NK-92 treated with Interleukin-12 subunit alpha and Interleukin-12 subunit beta, amount 100 ng/mL, for 24 hours (cell line): ENCODE measurements at regions not wholly inside any gene's neighbourhood (a gene's known extent, or its start where the extent isn't known, plus 50 kb on each side); places are given as distances from the start of the nearest gene placed in this dataset.
"Not testable (repeated sequence)": the region's sequence is repeated elsewhere in the genome, so short reads cannot be mapped to it uniquely, and the experiment has no call there.

Experiments
- DNase-seq: peaks from one replicate; lab custom pipeline; 2025; lab: John Stamatoyannopoulos, UW

DNA sequence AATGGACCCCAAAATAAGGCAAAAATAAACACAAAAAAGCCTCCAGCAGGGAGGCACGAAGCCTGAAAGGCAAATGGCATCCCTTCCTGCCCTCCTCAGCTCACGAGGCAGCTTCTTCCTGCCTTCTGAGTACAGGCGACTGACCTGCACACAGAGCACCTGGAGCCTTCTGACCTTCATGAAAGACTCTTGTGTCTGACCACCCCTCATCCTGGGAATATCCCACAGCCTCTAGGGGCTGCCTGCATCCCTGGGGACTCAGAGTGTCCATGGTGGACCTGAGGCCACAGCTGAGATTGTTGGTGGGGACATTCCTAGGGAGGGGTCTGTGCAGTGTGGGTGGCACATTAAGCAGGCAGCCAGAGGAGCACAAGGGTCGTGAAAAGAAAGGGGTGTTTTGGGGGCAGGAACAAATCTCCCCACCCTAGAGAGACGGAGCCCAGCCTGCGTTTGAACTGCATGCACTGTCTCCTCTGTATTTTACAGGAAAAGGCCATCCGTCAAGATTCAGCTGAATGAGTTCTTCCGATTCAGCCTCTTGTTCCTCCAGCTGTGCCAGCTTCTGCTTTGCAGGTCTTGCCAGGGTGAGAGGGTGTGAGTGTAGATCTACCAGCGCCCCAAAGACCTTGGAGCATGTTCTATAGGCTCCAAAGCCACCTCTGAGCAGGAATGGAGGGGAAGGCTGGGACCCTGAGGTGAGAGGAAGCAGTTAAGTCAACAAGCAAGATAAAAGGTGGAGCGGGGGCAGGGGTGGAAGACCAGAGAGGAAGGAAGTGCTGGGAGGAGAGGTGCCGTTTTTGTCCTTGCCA, 80.4 kb upstream of the MEF2A start:
- DNase-seq = no peak

DNA sequence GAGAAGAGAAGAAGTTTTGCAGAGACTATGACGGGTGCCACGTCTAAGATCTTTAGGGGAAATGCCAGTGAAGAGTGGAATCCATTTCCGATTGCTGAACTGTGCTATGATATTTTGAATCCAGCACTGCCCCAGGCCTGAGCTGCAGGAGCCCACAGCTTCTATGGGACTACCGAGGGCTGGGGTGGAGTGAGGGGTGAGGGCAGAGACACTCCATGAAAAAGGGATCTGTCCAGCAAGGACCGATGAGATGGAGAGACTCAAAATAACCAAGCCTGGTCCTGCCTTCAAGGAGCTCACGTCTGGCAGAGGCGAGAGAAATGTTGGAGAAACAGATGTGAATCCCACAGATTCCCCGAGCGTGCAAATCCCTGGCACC, 79.8 kb upstream of the MEF2A start:
- no peak for DNase-seq

DNA sequence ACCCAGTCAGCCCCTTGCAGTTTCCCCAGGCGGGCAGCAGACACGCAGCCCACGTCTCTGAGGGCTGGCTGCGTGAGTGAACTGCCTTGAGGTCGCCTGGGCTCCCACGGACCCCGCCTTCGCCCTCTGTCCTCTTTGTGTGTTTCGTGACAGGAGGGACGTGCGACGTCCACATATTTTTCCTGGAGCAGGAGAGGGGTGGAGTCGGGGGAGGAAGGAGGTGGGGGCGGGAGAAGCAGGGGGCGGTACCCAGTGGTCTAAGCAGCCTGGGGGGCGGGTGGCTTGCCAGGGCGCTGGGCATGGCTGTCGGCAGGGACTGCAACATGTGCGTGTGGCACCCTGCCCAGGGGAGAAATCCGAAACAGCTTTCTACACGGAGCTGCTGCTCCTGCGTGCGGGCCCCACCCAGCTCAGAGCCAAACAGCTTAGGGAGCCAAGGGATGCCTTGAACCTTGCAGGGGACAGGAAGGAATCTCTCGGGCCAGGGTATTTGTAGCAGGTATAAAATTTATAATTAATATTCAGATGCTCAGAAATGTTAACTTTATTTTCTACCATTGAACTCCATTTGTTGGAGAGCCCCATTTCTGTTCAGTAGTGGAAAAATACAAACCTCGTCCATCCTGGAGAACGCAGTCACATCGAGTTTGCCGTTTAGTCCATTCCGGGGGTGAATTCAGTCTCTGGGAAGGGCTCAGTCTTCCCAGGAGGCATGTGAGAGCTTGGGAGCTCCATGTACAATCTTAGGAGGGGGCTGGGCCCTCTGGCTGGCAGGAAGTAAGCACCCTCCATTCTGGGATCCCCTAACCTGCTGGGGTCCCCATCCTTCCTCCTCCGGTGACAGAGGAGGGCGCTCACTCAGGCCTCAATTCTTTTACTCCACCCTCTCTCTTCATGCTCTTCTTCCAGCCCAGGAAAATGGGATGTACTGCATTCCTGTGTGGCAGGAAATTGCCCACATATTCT, 79.1 kb upstream of the MEF2A start:
- DNase-seq = no peak

DNA sequence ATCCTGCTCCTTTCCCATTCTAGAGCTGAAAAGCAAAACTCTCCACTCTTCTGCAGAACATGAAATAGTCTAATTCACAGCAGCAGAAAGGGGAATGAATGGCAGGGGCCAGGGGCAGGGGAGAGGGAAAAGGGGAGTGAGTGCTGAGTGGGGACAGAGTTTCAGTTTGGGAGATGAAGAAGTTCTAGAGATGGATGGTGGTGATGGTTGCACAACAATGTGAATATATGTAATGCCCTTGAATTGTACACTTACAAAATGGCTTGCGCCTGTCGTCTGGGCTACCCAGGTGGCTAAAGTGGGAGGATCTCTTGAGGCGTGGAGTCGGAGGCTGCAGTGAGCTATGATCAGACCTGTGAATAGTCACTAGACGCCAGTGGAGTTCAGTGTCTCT, 78.5 kb upstream of the MEF2A start:
- DNase-seq = no peak

DNA sequence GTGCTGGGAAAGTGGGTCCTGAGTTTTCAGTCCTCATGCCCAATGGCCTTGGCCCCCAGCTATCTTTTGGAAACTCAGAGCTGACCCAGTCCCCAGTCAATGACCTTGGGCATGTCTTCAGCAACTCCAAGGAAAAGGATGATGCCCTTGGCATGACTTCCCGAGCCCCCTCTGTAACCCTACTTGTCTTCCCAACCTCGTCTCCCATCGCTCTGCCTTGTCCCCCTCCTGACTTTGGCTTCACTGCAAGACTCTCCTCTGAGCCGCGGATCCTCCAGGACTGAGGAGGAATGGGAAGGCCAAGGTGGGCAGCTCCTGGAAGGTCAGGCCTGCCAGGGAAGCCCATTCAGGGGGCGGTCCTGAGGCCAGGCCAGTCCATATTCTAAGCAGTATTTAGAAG, 73.5 kb upstream of the MEF2A start:
- DNase-seq = no peak

DNA sequence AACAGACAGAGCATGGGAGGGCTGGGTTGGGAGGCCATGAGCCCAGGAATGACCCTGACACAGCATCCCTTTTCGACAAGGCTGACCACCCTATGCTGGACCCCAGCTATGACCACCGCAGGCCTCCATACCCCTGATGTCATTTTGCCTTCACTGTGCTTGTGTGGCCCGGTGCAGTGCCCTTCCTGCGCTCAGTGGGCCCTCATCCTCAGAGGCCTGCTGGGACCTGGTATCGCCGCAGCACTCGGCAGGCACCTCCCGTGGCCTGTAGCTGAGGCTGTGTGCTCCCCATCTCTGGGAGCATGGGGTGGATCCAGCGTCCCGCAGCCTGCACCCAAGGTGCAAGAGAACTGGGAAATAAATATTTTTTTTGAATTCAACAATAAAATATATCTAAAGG, 73.1 kb upstream of the MEF2A start:
- no peak for DNase-seq

DNA sequence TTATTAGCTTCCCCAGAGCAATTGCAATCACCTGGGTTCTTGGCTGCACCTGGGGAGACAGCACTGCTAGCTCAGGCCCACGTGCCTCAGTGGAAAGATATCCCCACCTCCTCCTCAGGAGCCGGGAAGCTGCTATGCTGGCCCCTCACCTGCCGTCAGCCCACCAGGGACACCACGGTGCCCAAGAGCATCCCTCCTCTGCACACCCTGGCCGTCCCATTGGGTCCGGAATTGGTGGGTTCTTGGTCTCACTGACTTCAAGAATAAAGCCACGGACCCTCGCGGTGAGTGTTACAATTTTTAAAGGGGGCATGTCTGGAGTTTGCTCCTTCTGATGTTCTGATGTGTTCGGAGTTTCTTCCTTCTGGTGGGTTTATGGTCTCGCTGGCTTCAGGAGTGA, 72.3 kb upstream of the MEF2A start:
- DNase-seq = no peak

DNA sequence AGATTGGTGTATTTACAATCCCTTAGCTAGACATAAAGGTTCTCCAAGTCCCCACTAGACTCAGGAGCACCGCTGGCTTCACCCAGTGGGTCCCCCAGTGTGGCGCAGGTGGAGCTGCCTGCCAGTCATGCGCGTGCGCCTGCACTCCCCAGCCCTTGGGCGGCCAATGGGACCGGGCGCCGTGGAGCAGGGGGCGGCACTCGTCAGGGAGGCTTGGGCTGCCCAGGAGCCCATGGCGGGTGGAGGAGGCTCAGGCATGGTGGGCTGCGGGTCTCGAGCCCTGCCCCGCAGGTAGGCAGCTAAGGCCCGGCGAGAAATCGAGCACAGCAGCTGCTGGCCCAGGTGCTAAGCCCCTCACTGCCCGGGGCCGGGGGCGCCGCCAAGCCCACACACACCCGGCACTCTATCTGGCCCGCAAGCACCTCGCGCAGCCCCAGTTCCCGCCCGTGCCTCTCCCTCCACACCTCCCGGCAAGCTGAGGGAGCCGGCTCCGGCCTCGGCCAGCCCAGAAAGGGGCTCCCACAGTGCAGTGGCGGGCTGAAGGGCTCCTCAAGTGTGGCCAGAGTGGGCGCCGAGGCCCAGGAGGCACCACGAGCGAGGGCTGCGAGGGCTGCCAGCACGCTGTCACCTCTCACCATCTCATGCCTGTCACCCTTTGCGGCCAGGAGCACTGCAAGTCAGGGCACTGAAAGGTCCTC, 71.1 kb upstream of the MEF2A start:
- not testable (repeated sequence) for DNase-seq

DNA sequence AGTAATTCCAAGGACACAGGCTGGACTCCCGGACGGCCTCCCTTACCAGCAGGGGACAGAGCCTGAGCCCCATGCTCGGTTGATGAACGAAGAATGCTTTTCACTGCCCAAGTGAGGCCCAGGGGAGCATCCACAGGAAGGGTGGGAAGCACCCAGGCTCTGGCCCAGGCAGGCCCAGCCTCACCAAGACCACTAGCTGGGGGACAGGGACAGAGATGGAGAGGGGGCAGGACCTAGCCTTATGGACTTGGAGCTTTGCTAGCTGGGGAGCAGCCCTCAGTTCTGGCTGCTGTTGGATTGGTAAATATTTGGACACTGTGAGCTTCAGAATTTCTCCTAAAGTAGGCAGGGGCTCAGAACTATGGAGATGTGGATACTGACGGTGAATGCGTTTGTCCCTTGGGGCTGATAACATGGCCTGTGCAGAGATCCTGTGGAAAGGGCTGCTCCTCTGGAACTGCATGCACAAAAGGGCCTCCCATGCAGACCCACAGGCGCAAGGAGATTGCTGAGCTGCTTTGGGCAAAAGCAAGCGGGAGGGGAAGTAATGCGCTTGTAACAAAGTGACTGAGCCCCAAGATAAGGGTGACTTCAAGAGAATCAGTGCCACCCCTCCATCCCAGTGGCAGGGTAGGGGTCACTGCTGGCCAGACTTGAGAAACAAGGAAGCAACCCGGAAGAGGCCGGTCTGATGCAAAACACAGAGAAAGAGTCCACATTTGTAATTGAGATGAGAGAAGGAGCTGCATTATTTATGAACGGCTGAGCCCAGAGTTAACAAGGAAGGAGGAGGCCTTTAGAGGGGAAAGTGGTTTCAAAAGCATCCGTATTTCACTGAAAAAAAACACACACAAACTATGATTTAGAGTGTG, 70.1 kb upstream of the MEF2A start:
- DNase-seq = no peak

DNA sequence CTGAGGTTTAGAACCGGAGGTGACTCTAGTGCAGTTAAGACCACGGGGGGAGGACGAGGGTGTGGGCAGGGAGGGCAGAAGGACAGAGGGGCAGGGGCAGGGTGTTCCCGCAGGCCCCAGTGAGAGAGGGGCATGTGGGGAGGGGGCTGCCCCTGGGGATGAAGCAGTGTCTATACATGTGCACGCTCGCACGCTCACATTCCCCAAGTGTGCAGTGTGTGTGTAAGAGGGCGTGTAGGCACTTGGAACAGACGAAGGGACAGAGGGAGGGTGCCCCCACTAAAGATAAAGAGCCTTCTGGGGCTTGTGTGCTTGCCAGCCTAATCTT, 69.5 kb upstream of the MEF2A start:
- no peak for DNase-seq

DNA sequence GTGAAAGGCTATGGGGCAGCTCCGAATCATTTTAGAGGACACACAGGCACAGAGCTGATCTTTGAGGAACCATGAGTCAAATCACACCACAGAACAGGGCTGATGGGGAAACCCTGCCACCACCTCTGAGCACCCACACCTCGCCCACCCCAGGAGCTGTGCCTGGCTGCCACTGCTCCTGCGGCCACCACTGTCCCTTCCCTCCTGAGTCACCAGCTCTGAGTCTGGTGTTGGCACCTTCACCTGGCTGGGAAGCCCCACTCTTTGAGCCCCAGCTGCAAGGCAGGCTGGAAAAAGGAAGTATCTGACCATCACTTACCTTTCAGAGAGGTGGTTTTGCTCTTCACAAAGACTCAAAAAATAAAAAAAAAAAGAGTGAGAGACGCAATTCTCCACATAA, 63.6 kb upstream of the MEF2A start:
- peak; percentile 44 for DNase-seq

DNA sequence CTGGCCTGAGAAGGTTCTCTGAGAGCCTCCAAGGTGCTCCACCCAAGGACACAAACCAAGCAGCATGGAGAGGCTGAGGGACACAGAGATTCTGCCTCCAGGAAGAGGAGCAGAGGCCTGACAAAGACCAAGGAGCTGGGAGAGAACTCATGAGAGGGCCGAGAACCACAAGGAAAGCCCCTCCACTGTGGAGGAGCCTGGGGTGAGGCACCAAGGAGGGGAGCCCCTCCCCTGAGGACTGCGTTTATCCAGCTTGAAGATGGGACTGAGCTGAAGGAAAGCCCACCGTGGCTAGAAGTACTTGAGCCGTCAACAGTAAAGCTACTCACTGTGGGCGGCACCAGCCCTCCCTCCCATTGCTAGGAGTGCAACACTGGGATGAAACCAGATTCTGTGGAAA, 63.1 kb upstream of the MEF2A start:
- no peak for DNase-seq

DNA sequence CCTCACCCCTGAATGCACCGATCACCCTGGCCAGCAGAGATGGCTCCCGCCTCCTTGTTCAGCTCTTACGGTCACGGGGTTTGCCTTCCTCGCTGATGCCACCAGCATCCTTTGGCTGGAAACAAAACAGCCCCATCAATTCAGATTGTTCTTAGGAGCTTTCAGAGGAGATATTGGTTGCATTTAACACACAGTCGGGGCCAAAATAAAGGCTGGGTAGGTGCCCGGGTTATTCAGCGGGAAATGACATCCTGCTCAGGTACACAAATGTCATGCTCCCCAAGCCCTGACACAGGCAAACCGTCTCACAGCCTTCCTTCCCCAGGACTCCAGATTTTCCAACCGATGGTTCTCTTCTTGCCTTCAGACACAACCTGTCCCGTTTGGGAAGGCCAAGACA, 62.4 kb upstream of the MEF2A start:
- no peak for DNase-seq

DNA sequence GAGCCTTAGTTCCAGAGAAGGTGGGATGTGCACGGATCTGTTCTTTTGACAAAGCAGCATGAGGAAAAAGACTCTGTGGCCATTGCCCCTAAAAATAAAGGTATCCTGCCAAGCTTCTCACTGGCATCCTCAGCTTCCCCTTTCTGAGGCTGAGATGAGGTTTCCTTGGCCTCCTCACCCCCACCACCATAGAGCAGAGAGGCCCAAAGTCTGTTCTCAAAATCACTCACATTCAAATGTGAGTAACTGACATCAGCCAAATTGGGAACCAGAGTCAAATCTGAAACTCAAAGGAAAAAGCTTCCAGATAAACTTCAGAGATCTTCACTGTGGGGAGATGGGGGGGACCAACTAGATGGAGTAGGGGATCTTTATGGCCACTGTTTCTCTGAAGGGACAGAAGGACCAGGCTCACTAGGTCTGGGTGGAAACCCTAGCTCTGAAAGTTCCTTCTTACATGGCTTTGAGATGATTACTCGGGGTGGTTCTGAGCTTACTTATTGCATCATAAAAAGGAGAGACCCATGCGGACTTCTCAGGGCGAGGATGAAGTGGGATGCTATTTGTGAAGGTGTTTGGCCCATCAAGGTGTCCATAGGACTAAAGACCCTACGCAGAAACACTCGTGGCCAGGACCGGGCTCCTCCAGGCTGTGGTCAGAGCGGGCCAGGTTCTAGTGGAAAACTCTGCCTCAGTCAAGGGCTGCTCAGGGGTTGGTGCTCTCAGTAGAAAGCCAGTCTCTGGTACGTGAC, 61.5 kb upstream of the MEF2A start:
- no peak for DNase-seq

DNA sequence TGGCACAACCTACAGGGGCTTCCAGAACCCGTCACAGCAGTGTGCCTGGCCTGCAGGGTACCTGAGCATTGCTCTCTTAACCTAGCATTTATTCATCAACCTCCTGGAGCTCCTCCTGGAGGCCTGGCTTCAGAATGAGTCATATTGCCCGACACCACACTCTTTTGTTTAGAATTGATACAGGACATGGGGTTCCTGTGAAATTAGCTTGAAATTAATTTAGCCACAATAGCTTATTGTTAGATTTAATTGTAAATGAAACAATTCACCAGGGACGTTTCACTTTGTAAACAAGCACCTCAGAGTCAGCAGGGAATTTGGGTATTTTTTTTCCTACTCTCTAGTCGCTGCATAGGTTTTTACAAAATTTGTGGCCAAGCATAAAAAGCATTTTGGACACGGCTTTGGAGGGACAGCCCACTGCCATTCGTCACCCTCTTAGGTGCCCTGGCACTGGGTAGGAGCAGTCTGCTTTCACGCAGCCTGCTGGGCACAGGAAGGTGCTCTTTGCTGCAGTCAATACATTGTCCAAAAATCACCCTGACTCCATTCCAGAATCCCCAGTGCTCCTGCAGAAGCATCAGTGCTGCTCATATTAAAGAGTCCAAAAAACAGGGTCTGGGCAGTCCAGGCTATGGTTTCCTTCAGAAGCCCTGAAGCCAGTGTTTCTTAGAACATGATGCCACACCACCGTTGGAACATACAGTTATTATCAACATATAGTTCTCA, 60.8 kb upstream of the MEF2A start:
- no peak for DNase-seq

DNA sequence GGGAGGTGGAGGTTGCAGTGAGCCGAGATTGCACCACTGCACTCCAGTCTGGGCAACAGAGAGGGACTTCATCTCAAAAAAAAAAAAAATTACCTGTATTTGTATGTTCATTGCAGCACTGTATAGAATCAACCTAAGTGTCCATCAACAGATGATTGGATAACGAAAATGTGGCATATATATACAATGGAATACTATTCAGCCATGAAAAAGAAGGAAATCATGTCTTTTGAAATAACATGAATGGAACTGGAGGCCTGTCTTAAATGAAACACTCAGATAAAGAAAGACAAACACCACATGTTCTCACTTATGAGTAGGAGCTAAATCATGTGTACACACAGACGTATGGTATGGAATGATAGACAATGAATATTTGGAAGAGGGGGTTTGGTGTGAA, 59.4 kb upstream of the MEF2A start:
- DNase-seq = no peak

DNA sequence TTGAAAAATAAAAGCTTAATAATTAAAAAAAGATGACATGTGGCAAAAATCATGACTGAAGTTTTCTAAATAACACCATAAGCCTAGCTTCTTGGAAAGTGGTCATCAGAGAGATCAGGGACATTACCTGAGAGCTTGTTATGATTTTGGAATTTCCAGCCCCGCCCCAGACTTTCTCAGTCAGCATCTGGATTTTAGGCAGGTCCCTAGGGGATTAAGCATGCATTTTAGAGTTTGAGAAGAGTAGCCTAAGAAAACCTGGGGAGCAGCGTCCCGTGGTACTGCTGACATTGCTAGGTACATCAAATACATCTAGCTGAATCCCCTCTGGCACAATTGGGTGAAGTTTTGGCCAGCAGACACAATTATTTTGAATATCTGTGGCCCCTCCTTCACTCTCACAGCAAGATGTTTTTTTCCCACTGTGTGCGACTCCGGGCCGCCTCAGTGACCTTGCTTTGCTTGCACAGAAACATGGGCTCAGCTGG, 58.7 kb upstream of the MEF2A start:
- DNase-seq = no peak

DNA sequence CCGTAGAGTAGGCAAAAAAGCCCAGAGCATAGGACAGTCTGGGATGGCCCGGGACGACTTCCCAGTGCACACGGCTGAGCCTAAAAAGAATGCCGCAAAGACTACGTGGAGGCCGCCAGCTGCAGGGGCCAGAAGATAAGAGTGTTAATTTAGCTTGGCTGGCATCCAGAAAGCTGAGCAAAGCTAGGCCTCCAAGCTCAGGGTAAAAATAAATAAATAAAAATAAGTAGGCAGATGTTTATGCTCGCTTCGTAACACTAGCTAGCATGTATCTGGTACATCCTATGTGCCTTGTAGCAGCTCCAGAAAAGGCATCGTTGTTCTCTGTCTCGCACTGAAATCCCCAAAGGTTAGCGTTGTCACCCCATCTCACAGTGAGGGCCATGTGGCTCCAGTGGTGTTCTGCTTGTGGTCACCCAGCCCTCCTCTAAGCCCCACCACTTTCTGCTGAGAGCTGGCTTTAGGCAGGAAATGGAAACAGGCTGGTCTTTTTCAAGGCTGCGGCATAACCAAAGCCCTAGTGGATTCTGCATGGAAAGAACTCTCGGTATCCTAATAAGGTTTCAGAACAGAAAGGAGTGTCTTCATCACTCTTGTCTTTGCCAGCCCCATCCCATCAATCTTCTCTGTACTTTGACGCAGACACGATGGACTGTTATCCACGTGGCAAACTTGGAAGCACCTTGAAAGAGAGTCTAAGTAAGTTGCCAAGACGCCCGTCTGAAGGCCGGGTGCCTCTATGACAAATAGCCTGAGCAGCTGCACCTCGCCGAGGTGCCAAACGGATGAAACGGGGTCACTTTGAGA, 58.1 kb upstream of the MEF2A start:
- DNase-seq = no peak

DNA sequence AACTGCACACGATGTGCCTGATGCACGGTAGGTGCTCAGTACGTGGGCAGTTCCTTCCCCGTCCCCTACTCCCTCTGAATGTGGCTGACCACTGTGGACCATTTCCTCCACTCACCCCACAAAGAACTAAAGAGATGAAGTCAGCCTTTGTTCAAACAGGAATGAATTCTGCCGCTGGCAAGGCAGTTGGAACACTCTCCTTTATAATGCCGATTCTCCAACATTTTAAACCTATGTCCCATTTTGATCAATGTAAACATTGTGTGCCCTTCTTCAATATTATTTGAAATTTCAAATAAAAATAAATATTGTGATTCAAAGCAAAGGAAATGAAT, 57.5 kb upstream of the MEF2A start:
- DNase-seq = no peak

DNA sequence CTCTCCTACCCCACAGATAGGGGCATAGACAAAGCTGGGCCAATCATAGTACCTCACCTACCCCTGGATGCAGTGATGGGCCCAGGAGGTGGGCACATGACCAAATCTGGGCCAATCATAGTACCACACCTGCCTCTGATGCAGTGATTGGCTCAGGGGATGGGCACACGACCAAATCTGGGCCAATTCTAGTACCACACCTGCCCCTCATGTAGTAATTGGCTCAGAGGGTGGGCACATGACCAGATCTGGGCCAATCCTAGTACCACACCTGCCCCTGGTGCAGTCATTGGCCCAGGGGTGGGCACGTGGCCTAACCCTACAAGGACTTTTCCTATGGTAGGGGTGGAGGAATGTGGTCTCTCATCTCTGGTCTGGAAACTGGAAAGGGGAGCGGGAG, 56.9 kb upstream of the MEF2A start:
- no peak for DNase-seq
